DND-41 (cell line): ENCODE measurements at regions not wholly inside any gene's neighbourhood (a gene's known extent, or its start where the extent isn't known, plus 50 kb on each side); places are given as distances from the start of the nearest gene placed in this dataset.

Source experiments
- EZH2 ChIP-seq: IDR thresholded peaks from 3 replicates; pipeline ENCODE4 v1.6.1; 2012; ENCODE audit warnings: borderline replicate concordance, low read depth, mild to moderate bottlenecking, moderate library complexity, low read length, inconsistent platforms; ENCODE audit not compliant: severe bottlenecking
- TF ChIP-seq, protein P1 (sequence below): IDR thresholded peaks from 2 replicates; pipeline ENCODE4 v1.5.1; 2012; ENCODE audit warnings: borderline replicate concordance, low read length, moderate library complexity, mild to moderate bottlenecking; ENCODE audit not compliant: poor library complexity, severe bottlenecking; ENCODE audit errors: extremely low read depth

DNA sequence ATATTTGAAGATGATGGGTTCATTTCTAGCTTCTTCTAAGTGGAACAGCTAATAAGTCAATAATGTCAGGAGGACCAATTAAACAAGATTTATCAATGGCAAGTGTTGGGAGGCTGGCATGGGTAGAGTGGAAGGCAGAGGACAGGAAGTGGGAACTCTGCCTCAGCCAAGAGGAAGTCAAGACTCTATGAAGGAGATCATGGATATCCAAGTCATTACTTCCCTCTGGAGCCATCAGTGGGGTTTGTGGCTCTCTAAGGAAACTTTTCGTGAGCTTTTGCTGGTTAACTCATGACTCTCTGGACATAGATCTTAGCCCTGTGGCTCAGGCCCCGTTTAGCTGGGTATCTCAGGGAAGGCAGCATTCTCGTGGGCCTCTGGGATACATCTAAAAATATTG is 410.4 kb upstream of the ID2 start:
- TF ChIP-seq, protein P1, sequence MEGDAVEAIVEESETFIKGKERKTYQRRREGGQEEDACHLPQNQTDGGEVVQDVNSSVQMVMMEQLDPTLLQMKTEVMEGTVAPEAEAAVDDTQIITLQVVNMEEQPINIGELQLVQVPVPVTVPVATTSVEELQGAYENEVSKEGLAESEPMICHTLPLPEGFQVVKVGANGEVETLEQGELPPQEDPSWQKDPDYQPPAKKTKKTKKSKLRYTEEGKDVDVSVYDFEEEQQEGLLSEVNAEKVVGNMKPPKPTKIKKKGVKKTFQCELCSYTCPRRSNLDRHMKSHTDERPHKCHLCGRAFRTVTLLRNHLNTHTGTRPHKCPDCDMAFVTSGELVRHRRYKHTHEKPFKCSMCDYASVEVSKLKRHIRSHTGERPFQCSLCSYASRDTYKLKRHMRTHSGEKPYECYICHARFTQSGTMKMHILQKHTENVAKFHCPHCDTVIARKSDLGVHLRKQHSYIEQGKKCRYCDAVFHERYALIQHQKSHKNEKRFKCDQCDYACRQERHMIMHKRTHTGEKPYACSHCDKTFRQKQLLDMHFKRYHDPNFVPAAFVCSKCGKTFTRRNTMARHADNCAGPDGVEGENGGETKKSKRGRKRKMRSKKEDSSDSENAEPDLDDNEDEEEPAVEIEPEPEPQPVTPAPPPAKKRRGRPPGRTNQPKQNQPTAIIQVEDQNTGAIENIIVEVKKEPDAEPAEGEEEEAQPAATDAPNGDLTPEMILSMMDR, result no peak
- TF ChIP-seq EZH2, result no peak
